Peyer's patch (tissue), 4 donors: ENCODE measurements at regions not wholly inside any gene's neighbourhood (a gene's known extent, or its start where the extent isn't known, plus 50 kb on each side); places are given as distances from the start of the nearest gene placed in this dataset.

Source experiments
- POLR2A ChIP-seq, 2 donors: fragments of 450-650 bp; IDR thresholded peaks; one replicate each; pipeline ENCODE4 v1.5.1; 2017; ENCODE audit warnings: antibody characterized with exemption in 2 of 2, mild to moderate bottlenecking in 2 of 2, moderate library complexity in 2 of 2
- TF ChIP-seq, protein P1 (sequence below), 6 experiments: fragments of 450-650 bp in 4 of 6; fragments of 200-600 bp in 2 of 6; sonication (generic) in 1 of 6; IDR thresholded peaks; one replicate each; pipeline ENCODE4 v1.5.1; 2017 to 2019; ENCODE audit warnings: antibody characterized with exemption in 6 of 6, mild to moderate bottlenecking in 3 of 6, moderate library complexity in 1 of 6

DNA sequence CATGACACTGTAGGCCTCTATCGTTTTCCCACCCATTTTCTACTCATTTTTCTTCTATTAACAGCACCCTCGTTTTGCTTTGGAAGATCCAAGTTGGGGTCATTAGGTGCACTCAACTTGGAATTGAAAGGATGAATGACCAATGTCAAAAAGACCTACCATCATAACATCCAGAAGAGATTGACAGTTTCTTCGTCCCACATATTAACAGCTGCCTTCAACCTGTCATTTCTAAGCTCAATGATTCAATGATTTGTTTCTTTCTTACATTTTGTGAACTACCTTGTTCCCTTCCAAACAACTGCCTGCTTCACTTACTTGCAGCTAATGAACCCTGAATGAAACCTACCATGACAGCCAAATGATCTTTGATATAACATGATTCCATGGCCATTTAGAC is 224.0 kb upstream of the KCNH7 start:
- TF ChIP-seq POLR2A (IDR thresholded peaks at IDR 0.05) = no peak
- TF ChIP-seq, protein P1, sequence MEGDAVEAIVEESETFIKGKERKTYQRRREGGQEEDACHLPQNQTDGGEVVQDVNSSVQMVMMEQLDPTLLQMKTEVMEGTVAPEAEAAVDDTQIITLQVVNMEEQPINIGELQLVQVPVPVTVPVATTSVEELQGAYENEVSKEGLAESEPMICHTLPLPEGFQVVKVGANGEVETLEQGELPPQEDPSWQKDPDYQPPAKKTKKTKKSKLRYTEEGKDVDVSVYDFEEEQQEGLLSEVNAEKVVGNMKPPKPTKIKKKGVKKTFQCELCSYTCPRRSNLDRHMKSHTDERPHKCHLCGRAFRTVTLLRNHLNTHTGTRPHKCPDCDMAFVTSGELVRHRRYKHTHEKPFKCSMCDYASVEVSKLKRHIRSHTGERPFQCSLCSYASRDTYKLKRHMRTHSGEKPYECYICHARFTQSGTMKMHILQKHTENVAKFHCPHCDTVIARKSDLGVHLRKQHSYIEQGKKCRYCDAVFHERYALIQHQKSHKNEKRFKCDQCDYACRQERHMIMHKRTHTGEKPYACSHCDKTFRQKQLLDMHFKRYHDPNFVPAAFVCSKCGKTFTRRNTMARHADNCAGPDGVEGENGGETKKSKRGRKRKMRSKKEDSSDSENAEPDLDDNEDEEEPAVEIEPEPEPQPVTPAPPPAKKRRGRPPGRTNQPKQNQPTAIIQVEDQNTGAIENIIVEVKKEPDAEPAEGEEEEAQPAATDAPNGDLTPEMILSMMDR (IDR thresholded peaks at IDR 0.05) = no peak
